OCI-LY7 (cell line): ENCODE measurements at regions not wholly inside any gene's neighbourhood (a gene's known extent, or its start where the extent isn't known, plus 50 kb on each side); places are given as distances from the start of the nearest gene placed in this dataset.
"Not testable (repeated sequence)": the region's sequence is repeated elsewhere in the genome, so short reads cannot be mapped to it uniquely, and the experiment has no call there.

Experiments
- EZH2phosphoT487 ChIP-seq: fragments of 200-600 bp; sonication (generic); IDR thresholded peaks from 2 replicates; pipeline ENCODE4 v1.6.1; 2018; ENCODE audit warnings: low read depth, borderline replicate concordance, mild to moderate bottlenecking, mixed run types, antibody characterized with exemption, low read length, moderate library complexity, mixed read lengths
- TF ChIP-seq, protein P1 (sequence below): fragments of 200-600 bp; sonication (generic); conservative IDR thresholded peaks from 2 replicates; pipeline ENCODE4 v1.5.1; 2014; ENCODE audit warnings: mild to moderate bottlenecking, antibody characterized with exemption, low read length, moderate library complexity, mixed read lengths

GRCh38 chr13:52234928-52235327 lies 75.5 kb upstream of the NEK3 start:
- TF ChIP-seq, protein P1, sequence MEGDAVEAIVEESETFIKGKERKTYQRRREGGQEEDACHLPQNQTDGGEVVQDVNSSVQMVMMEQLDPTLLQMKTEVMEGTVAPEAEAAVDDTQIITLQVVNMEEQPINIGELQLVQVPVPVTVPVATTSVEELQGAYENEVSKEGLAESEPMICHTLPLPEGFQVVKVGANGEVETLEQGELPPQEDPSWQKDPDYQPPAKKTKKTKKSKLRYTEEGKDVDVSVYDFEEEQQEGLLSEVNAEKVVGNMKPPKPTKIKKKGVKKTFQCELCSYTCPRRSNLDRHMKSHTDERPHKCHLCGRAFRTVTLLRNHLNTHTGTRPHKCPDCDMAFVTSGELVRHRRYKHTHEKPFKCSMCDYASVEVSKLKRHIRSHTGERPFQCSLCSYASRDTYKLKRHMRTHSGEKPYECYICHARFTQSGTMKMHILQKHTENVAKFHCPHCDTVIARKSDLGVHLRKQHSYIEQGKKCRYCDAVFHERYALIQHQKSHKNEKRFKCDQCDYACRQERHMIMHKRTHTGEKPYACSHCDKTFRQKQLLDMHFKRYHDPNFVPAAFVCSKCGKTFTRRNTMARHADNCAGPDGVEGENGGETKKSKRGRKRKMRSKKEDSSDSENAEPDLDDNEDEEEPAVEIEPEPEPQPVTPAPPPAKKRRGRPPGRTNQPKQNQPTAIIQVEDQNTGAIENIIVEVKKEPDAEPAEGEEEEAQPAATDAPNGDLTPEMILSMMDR, result not testable (repeated sequence)
- TF ChIP-seq EZH2phosphoT487, result not testable (repeated sequence)
